RWPE2 (cell line): ENCODE measurements at regions not wholly inside any gene's neighbourhood (a gene's known extent, or its start where the extent isn't known, plus 50 kb on each side); places are given as distances from the start of the nearest gene placed in this dataset.

Source experiments
- ATAC-seq: fragments of 200-7000 bp; cut with Tn5 transposase; 3 replicates; pipeline ENCODE4 v1.9.1; 2021; ENCODE audit warnings: low read depth
- DNase-seq: peaks from one replicate; pipeline ENCODE4 v3.0.0-alpha.2; 2020; ENCODE audit warnings: low spot score
- H3K27ac ChIP-seq: fragments of 450-650 bp; 2 replicates; pipeline ENCODE4 v1.5.1; 2017; ENCODE audit warnings: mild to moderate bottlenecking; ENCODE audit not compliant: poor library complexity, severe bottlenecking
- H3K27me3 ChIP-seq: fragments of 250-450 bp; sonication (Bioruptor Pico); 2 replicates; pipeline ENCODE4 v1.5.1; 2021; ENCODE audit warnings: mild to moderate bottlenecking, moderate library complexity; ENCODE audit not compliant: insufficient read depth, poor library complexity, severe bottlenecking
- H3K36me3 ChIP-seq: fragments of 250-450 bp; sonication (Bioruptor Pico); 2 replicates; pipeline ENCODE4 v1.5.1; 2020; ENCODE audit warnings: low read depth, mild to moderate bottlenecking, moderate library complexity
- H3K4me1 ChIP-seq: fragments of 250-450 bp; sonication (Bioruptor Pico); 2 replicates; pipeline ENCODE4 v1.5.1; 2021; ENCODE audit warnings: mild to moderate bottlenecking, moderate library complexity; ENCODE audit not compliant: insufficient read depth, poor library complexity, severe bottlenecking
- H3K4me3 ChIP-seq: fragments of 250-450 bp; sonication (Bioruptor Pico); 2 replicates; pipeline ENCODE4 v1.5.1; 2021; ENCODE audit warnings: mild to moderate bottlenecking, moderate library complexity; ENCODE audit not compliant: severe bottlenecking
- H3K9me3 ChIP-seq: fragments of 250-450 bp; sonication (Bioruptor Pico); 2 replicates; pipeline ENCODE4 v1.5.1; 2021; ENCODE audit warnings: mild to moderate bottlenecking, moderate library complexity; ENCODE audit not compliant: severe bottlenecking
- TF ChIP-seq, protein P1 (sequence below): fragments of 450-650 bp; IDR thresholded peaks from one replicate; pipeline ENCODE4 v1.5.1; 2017; ENCODE audit warnings: mild to moderate bottlenecking, moderate library complexity; ENCODE audit not compliant: poor library complexity, severe bottlenecking

DNA sequence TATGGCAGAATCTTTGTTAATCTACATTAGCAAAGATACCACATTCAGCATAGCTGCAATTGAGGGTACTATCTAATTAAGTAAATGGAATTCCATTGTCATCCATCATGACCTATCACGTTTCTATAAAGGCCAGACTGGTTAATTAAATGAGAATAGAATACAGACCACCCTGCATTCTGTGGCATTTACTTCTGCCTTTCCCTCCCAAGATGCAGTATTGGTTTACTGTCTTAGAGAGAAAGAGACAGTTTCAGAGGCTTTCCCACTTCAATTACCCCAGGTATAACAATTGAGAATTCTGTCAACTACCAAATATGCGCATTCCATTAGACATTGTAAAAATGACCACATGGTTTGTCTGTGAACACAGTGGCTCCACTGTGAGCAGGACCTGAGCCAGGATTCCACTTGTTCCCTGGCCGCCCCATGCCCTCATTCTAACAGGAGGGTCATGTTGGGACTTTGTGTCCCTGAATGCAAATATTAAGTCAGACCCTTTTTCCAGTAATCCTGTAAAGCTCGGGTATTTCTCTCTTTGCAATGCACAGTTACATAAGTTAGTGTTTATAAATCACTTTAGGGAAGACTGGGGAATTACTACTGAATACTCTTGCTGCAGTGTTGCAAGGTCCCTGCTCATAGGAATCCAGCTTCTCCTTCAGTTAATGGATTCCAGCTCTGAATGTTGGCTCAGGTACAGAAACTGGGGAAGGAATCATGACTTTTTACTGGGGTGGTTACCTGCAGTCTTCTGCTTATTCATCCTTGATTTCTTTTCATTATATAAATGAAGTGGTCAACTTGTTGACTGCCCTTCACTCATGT, 261.0 kb downstream of the PDGFC start:
- DNase-seq (no peak), ATAC-seq (no peak)
- Histone ChIP-seq H3K36me3 (no peaks in the 10 kb centered on the region), H3K9me3 (no peaks in the 10 kb centered on the region), H3K27ac (no peak overlapping the region), H3K27me3 (no peaks in the 10 kb centered on the region), H3K4me3 (no peak overlapping the region), H3K4me1 (no peaks in the 10 kb centered on the region)
- TF ChIP-seq, protein P1, sequence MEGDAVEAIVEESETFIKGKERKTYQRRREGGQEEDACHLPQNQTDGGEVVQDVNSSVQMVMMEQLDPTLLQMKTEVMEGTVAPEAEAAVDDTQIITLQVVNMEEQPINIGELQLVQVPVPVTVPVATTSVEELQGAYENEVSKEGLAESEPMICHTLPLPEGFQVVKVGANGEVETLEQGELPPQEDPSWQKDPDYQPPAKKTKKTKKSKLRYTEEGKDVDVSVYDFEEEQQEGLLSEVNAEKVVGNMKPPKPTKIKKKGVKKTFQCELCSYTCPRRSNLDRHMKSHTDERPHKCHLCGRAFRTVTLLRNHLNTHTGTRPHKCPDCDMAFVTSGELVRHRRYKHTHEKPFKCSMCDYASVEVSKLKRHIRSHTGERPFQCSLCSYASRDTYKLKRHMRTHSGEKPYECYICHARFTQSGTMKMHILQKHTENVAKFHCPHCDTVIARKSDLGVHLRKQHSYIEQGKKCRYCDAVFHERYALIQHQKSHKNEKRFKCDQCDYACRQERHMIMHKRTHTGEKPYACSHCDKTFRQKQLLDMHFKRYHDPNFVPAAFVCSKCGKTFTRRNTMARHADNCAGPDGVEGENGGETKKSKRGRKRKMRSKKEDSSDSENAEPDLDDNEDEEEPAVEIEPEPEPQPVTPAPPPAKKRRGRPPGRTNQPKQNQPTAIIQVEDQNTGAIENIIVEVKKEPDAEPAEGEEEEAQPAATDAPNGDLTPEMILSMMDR = no peak

DNA sequence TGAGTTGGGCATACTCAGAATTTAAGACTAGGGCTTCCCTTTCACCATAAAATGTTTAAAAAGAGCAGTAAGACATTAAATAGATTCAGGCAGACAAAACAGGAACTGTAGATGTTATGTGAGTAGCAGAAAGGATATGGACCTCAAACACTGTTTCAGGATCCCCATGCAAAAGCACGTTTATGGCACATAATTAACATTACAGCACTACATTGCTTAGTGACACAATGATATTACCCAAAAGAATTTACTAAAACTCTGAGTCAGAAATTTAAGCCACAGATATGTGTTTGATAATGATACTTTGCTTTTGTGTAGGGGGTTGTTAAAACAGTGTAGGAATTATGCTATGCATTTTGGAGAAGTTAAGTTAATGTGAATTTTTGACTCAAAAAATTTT, 266.3 kb downstream of the PDGFC start:
- TF ChIP-seq, protein P1 = no peak
- ATAC-seq (no peak; the same call in 2 of the 3 replicates), DNase-seq (no peak)
- Histone ChIP-seq H3K4me1 (peaks cover 8% of the 10 kb centered on the region), H3K36me3 (no peaks in the 10 kb centered on the region), H3K27me3 (no peaks in the 10 kb centered on the region), H3K4me3 (no peak overlapping the region), H3K9me3 (no peaks in the 10 kb centered on the region), H3K27ac (no peak overlapping the region)

DNA sequence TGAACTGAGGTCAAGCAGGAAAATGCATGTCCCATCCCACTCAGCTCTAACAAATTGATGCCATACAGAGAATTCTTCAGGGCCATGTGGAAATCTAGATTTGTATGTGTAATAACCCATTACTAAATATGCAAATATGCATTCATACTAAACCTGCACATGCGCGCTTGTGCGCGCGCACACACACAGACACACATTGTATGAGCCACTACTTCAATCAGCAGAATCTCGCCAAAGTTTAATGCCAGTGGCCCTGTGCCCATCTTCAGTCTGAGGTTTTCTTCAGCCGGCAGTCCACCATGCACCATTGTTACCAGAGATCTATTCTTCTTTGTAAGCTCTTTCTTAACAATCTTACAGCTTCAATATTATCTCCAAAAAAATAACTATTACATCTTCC, 276.4 kb downstream of the PDGFC start:
- ATAC-seq = no peak
- no peak for DNase-seq
- Histone ChIP-seq H3K27me3 (no peaks in the 10 kb centered on the region), H3K4me1 (no peaks in the 10 kb centered on the region), H3K36me3 (no peaks in the 10 kb centered on the region), H3K27ac (no peak overlapping the region), H3K4me3 (no peak overlapping the region), H3K9me3 (no peaks in the 10 kb centered on the region)
- TF ChIP-seq, protein P1 = no peak

DNA sequence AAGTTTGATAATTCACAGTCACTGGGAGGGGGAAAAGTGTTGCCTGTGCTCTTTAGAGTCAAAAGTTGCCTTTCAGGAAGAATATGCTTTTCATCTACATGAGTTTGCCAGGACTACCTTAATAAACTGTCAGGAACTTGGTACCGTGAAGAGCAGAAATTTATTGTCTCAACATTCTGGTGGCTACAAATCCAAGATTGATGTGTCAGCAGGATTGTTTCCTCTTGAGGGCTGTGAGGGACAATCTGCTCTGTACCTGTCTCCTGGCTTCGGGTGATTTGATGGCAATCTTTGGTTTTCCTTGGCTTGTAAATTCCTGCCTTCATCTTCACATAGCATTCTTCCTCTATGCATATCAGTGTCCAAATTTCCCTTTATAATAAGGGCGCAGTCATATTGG, 277.2 kb downstream of the PDGFC start:
- H3K4me3 ChIP-seq = no peak overlapping the region
- H3K27ac ChIP-seq = no peak overlapping the region
- H3K27me3 ChIP-seq = no peaks in the 10 kb centered on the region
- ATAC-seq = no peak
- DNase-seq = no peak
- no peaks in the 10 kb centered on the region for H3K9me3 ChIP-seq
- no peaks in the 10 kb centered on the region for H3K36me3 ChIP-seq
- TF ChIP-seq, protein P1 = no peak
- H3K4me1 ChIP-seq = no peaks in the 10 kb centered on the region

DNA sequence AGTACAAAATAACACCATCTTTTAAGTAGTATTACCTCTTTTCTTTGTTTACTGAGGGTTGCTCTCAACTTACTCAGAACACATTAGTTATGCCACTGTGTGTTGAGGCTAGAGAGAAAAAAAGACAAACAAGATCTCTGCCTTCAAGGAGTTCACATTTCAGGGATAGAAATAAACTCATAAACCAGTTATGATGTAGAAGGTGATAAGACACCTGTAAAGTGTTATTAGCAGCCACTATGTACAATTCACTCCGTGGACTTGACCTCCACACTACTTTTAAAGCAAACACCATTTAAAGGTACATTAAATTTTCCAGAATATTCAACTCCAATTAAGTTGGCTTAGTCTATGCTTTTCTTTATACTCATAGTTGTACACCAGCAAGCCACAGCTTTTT, 278.0 kb downstream of the PDGFC start:
- no peaks in the 10 kb centered on the region for H3K36me3 ChIP-seq
- no peak for DNase-seq
- no peak for ATAC-seq
- TF ChIP-seq, protein P1 = no peak
- H3K27ac ChIP-seq = no peak overlapping the region
- H3K9me3 ChIP-seq = no peaks in the 10 kb centered on the region
- H3K4me1 ChIP-seq = no peaks in the 10 kb centered on the region
- no peaks in the 10 kb centered on the region for H3K27me3 ChIP-seq
- H3K4me3 ChIP-seq = no peak overlapping the region
